IMR-90 (cell line): ENCODE measurements at regions not wholly inside any gene's neighbourhood (a gene's known extent, or its start where the extent isn't known, plus 50 kb on each side); places are given as distances from the start of the nearest gene placed in this dataset.

Source experiments
- ATAC-seq: fragments of 200-7000 bp; cut with Tn5 transposase; 2 replicates; pipeline ENCODE4 v1.9.1; 2020; ENCODE audit warnings: low read depth, mild to moderate bottlenecking, moderate library complexity
- BruUV-seq: library from RNA; stranded (reverse); fragments of 400-500 nt; replicated peaks from 2 replicates; lab custom pipeline; 2021; lab: Mats Ljungman, UMichigan
- CTCF ChIA-PET: fragments of 300-600 bp; formaldehyde crosslinking; extraction: SDS; loops from one replicate; lab custom pipeline; 2021; ENCODE audit warnings: antibody characterized with exemption; lab: Yijun Ruan, JAX
- POLR2A ChIA-PET: fragments of 300-600 bp; sonication (Branson Sonifier 250); formaldehyde crosslinking; loops from one replicate; lab custom pipeline; 2022; ENCODE audit warnings: antibody characterized with exemption; ENCODE audit not compliant: unreplicated experiment; lab: Charles Lee
- DNase-seq: peaks from one replicate; pipeline ENCODE4 v3.0.0; 2013
- H2AFZ ChIP-seq: replicated peaks from 2 replicates; pipeline ENCODE3; 2013; ENCODE audit warnings: low read length, mild to moderate bottlenecking; ENCODE audit not compliant: poor library complexity
- H2AK5ac ChIP-seq: 2 replicates; pipeline ENCODE4 v1.6.1; 2013; ENCODE audit warnings: low read depth, low read length, inconsistent platforms
- H2AK9ac ChIP-seq: replicated peaks from 2 replicates; pipeline ENCODE3; 2013; ENCODE audit warnings: mild to moderate bottlenecking, low read depth, low read length, moderate library complexity; ENCODE audit not compliant: poor library complexity
- H2BK120ac ChIP-seq: 2 replicates; pipeline ENCODE4 v1.6.1; 2013; ENCODE audit warnings: low read depth, low read length, inconsistent platforms
- H2BK15ac ChIP-seq: 3 replicates; pipeline ENCODE4 v1.6.1; 2013; ENCODE audit warnings: low read depth, low read length, inconsistent platforms
- H2BK20ac ChIP-seq: 2 replicates; pipeline ENCODE4 v1.6.1; 2013; ENCODE audit warnings: low read depth, mild to moderate bottlenecking, inconsistent platforms, low read length, moderate library complexity
- H2BK5ac ChIP-seq: 2 replicates; pipeline ENCODE4 v1.6.1; 2013; ENCODE audit warnings: mild to moderate bottlenecking, low read depth, low read length, inconsistent platforms; ENCODE audit not compliant: poor library complexity, severe bottlenecking
- H3K14ac ChIP-seq: replicated peaks from 2 replicates; pipeline ENCODE4 v1.6.1; 2013; ENCODE audit warnings: low read depth, low read length, inconsistent platforms
- H3K18ac ChIP-seq: 2 replicates; pipeline ENCODE4 v1.6.1; 2013; ENCODE audit warnings: low read depth, low read length, control low read depth
- H3K23ac ChIP-seq: 2 replicates; pipeline ENCODE4 v1.6.1; 2013; ENCODE audit warnings: low read depth, low read length, inconsistent platforms
- H3K27ac ChIP-seq: 2 replicates; pipeline ENCODE4 v1.5.1; 2013; ENCODE audit warnings: mild to moderate bottlenecking, control low read depth, low read length; ENCODE audit not compliant: insufficient read depth
- H3K27me3 ChIP-seq: 2 replicates; pipeline ENCODE4 v1.6.1; 2013; ENCODE audit warnings: low read length; ENCODE audit not compliant: control insufficient read depth, insufficient read depth
- H3K36me3 ChIP-seq: 2 replicates; pipeline ENCODE4 v1.6.1; 2013; ENCODE audit warnings: low read length, mixed read lengths; ENCODE audit not compliant: control insufficient read depth, insufficient read depth
- H3K4ac ChIP-seq: 2 replicates; pipeline ENCODE4 v1.6.1; 2013; ENCODE audit warnings: low read depth, low read length, inconsistent platforms
- H3K4me1 ChIP-seq: 2 replicates; pipeline ENCODE4 v1.6.1; 2013; ENCODE audit warnings: low read length, mixed read lengths; ENCODE audit not compliant: control insufficient read depth, insufficient read depth
- H3K4me2 ChIP-seq: 2 replicates; pipeline ENCODE4 v1.6.1; 2013; ENCODE audit warnings: low read depth, mild to moderate bottlenecking, control low read depth, low read length, moderate library complexity
- H3K4me3 ChIP-seq: 2 replicates; pipeline ENCODE4 v1.5.1; 2013; ENCODE audit warnings: low read depth, mild to moderate bottlenecking, control low read depth, low read length, moderate library complexity; ENCODE audit not compliant: insufficient read depth
- H3K56ac ChIP-seq: 2 replicates; pipeline ENCODE4 v1.6.1; 2013; ENCODE audit warnings: low read length, inconsistent platforms; ENCODE audit not compliant: insufficient read depth; ENCODE audit errors: extremely low read depth
- H3K79me1 ChIP-seq, 2 experiments: 2 replicates each; pipeline ENCODE4 v1.6.1; 2013; ENCODE audit warnings: low read length in 2 of 2, inconsistent platforms in 1 of 2, low read depth in 1 of 2
- H3K9ac ChIP-seq: 2 replicates; pipeline ENCODE4 v1.6.1; 2013; ENCODE audit warnings: low read depth, low read length, control low read depth
- H3K9me1 ChIP-seq: 2 replicates; pipeline ENCODE4 v1.6.1; 2013; ENCODE audit warnings: low read length, inconsistent platforms; ENCODE audit not compliant: insufficient read depth
- H3K9me3 ChIP-seq: 2 replicates; pipeline ENCODE4 v1.6.1; 2013; ENCODE audit warnings: low read length; ENCODE audit not compliant: control insufficient read depth, insufficient read depth
- H4K20me1 ChIP-seq: 2 replicates; pipeline ENCODE4 v1.6.1; 2013; ENCODE audit warnings: low read length, inconsistent platforms; ENCODE audit not compliant: insufficient read depth
- H4K5ac ChIP-seq: 2 replicates; pipeline ENCODE4 v1.6.1; 2013; ENCODE audit warnings: mild to moderate bottlenecking, low read depth, low read length, control low read depth
- H4K8ac ChIP-seq, 2 experiments: 2 replicates each; pipeline ENCODE4 v1.6.1; 2013; ENCODE audit warnings: low read depth in 2 of 2, low read length in 2 of 2, control low read depth in 1 of 2, inconsistent platforms in 1 of 2
- H4K91ac ChIP-seq: 2 replicates; pipeline ENCODE4 v1.6.1; 2013; ENCODE audit warnings: low read depth, low read length, inconsistent platforms; ENCODE audit not compliant: insufficient read depth
- FOS ChIP-seq: fragments of 150-350 bp; IDR thresholded peaks from 2 replicates; pipeline ENCODE4 v1.6.1; 2016; ENCODE audit warnings: low read depth, low read length
- WGBS, 2 experiments: methylation state at CpG; one replicate each; pipeline versions ENCODE4 v1.1.5 to v1.1.7; 2013; ENCODE audit warnings: missing lambda C conversion rate in 2 of 2; ENCODE audit not compliant: insufficient read length in 1 of 2; ENCODE audit errors: extremely low coverage in 2 of 2; 5-methylcytosine and 5-hydroxymethylcytosine counted together
- dilution Hi-C: fragments of 300-500 bp; cut with HindIII; formaldehyde crosslinking; loops from one replicate; pipeline ENCODE4 v1.14.3; 2018; ENCODE audit warnings: low sequenced_read_pairs; ENCODE audit not compliant: unreplicated experiment
- in situ Hi-C: fragments of 300-500 bp; cut with MboI; formaldehyde crosslinking; loops from 3 replicates; pipeline ENCODE4 v1.14.3; 2019; ENCODE audit warnings: low sequenced_read_pairs, inconsistent platforms, mixed read lengths
- intact Hi-C: fragments of 100-400 bp; cut with micrococcal nuclease; formaldehyde crosslinking; loops from 2 replicates; pipeline ENCODE4 v1.10.0; 2022

DNA sequence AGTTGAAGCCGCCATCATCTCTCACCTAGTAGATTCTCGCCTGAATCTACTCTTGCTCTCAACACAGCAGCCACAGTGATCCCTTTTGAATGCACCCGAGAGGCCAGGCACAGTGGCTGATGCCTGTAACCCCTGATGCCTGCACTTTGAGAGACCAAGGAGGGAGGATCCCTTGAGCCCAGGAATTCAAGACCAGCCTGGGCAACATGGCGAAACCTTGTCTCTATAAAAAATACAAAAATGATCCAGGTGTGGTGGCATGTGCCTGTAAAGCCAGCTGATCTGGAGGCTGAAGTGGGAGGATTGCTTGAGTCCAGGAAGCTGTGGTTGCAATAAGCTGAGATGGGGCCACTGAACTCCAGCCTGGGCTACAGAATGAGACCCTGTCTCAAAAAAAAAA lies 60.3 kb upstream of the EML4 start:
- Histone ChIP-seq H2BK5ac (no peak overlapping the region), H3K9me3 (no peaks in the 10 kb centered on the region), H3K79me1 (no peaks in the 10 kb centered on the region), H3K18ac (no peak overlapping the region), H3K27me3 (0 out of 2 replicates have a peak, but pooled peaks cover 2% of the 10 kb centered on the region), H3K14ac (no peak overlapping the region), H4K5ac (no peak overlapping the region), H4K91ac (no peak overlapping the region), H2AFZ (no peak overlapping the region), H2BK120ac (no peak overlapping the region), H3K23ac (no peak overlapping the region), H3K27ac (no peak overlapping the region), H3K9me1 (no peaks in the 10 kb centered on the region), H3K4me2 (no peak overlapping the region), H3K56ac (no peak overlapping the region), H3K4me3 (no peak overlapping the region), H4K20me1 (no peaks in the 10 kb centered on the region), H2AK9ac (no peak overlapping the region), H3K36me3 (no peaks in the 10 kb centered on the region), H3K4ac (no peak overlapping the region), H3K4me1 (peaks cover 4% of the 10 kb centered on the region; the same call in 1 of the 2 replicates), H2AK5ac (no peak overlapping the region), H3K9ac (no peak overlapping the region), H2BK15ac (no peak overlapping the region), H2BK20ac (no peak overlapping the region), H4K8ac (no peak overlapping the region)
- TF ChIP-seq FOS = no peak
- 100% methylated on average over 2 of the region's 4 CpGs; no CpG with 5 or more reads in 1 of the 2 experiments for WGBS, 2 experiments
- DNase-seq (no peak), ATAC-seq (no peak)
- in situ Hi-C loops (no loop called here), dilution Hi-C loops (no loop called here), intact Hi-C loops (no loop called here)
- CTCF ChIA-PET = interaction anchor here (0.6 to 0.9 kb wide), 2 partner anchors 86 to 100 kb away, joined by 3 read pairs; no protein-coding TSS in a partner anchor
- BruUV-seq = no TSS peak
- POLR2A ChIA-PET = no interaction called here
